GM21737 (cell line): ENCODE measurements at regions not wholly inside any gene's neighbourhood (a gene's known extent, or its start where the extent isn't known, plus 50 kb on each side); places are given as distances from the start of the nearest gene placed in this dataset.

Experiments used
- ATAC-seq: cut with Tn5 transposase; IDR thresholded peaks from one replicate; pipeline ENCODE4 v1.9.1; 2021; ENCODE audit warnings: mild to moderate bottlenecking, moderate library complexity; ENCODE audit not compliant: unreplicated experiment

DNA sequence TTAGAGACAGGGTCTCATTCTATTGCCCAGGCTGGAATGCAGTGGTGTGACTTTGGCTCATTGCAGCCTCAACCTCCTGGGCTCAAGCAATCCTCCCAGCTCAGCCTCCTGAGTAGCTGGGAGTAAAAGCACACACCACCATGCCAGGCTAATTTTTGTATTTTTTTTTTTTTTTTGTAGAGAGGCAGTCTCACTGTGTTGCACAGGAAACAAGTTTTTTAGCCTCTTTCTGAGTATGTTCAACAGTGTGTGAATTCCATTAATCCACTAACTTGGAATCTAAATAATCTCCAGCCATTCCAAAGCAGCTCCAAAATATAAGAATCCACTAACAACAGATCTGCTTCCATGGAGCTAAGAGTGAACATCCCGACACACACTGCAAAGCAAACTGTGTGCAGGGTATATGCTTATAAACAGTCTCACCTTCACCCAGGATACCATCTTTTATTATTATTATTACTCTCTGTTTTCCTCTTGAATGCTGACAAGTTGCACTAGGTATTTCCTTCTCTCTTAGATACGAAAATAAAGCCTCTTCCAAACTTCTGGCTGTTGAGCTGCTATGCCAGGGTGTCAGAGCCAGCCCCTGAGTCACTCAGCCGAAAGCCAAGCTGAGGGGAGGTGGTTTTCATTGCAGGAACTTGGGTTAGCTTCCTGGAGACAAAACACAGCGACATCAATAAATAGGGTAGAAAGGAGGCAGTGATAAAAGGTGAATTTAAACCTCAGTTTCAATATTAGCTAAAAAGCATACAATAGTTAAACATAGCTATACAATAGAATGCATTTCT, 264.9 kb downstream of the HIVEP2 start:
- ATAC-seq = no peak

- no peak for ATAC-seq
These were observed 263.9 kb downstream of the HIVEP2 start for GRCh38 chr6:142681099-142681498.

- no peak for ATAC-seq
These were observed 262.0 kb downstream of the HIVEP2 start for GRCh38 chr6:142682985-142683384.

DNA sequence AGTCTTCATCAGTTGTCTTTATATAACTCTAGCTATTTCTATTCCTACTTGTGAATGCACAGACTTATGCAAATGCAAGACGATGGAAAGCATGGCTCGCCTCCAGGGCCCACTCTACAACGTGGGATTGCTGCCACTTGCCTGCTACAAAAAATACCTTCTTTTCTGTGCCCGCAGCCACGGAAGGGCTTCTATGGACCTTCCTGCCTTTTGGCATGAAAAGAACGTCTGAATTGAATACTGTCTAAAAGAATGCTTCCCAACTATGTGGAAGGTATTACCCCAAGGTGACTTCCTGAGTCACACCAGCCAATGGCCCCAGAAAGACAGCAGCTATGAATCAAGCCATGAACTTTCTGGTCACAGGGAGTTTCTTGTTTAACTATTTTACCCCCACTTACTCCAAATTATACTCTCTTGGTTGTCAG, 261.2 kb downstream of the HIVEP2 start:
- ATAC-seq = no peak

- ATAC-seq = no peak
These were observed 260.6 kb downstream of the HIVEP2 start for GRCh38 chr6:142684371-142684770.

DNA sequence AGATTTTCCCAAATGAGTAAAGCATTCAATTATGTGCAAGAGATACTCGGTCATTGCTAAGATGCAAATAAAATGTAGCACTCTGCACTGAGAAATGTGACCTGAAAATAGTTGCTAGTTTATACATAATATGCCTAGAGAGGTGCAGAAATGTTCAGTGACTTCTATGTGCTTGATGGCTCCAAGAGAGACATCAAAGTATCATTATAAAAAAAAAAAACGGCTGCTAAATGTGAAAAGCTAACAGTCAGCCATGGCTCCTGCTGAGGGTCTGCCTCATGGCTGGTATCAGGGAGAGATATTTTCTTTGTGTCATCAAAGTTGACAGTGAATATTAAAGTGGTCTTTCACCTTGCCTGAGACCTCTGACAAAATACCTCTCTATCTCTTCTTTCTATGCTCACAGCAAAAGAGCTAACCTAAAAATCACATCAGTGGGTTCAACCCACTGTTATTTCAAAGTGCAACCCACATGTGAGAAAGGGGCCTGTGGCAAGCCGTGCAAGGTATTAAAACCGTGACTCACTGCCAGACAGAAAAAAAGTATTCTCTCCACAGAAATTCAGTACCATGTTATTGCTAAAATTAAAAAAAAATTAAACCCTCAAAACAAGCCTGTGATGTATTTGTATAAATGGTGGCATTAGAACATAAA, 259.0 kb downstream of the HIVEP2 start:
- no peak for ATAC-seq

DNA sequence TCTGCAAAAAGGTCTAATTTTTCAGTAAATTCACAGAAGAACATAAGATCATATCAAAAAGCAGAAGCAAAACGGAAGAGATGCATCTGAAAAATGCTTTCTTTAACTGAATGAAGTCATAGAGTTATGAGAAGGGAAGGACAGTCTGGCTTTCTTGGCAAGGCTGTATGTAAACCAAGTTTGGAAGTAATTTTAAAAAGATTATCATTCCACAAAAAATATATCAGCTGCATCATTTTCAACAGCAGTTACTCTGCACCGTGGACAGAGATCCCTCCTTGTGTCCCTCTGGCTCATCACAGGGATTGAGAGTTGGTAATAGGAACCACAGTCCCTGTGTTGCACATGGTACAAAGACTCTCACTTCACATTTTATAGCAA, 258.5 kb downstream of the HIVEP2 start:
- ATAC-seq = no peak

DNA sequence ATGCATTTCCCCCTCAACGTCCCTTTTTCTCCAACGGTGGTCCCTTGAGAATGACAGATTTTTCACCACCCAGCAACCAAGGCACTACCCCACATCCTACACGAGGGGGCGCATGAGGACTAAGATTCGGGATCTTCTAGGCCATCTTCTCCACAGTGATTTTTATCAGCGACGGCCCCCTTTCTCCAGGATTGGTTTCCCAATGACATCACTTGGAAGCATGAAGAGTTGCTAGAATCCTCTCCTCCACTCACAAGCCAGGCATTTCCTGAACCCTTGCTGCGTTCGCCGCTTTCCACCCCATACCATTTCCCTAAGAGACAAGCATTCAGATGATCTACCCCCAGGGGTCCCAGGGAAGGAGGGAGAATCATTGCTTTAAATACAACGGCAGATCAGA, 252.0 kb downstream of the HIVEP2 start:
- peak; percentile 80 for ATAC-seq

GRCh38 chr6:142693441-142693840, 251.5 kb downstream of the HIVEP2 start:
- ATAC-seq = no peak

- no peak for ATAC-seq
These were observed 250.9 kb downstream of the HIVEP2 start for GRCh38 chr6:142694054-142694453.

DNA sequence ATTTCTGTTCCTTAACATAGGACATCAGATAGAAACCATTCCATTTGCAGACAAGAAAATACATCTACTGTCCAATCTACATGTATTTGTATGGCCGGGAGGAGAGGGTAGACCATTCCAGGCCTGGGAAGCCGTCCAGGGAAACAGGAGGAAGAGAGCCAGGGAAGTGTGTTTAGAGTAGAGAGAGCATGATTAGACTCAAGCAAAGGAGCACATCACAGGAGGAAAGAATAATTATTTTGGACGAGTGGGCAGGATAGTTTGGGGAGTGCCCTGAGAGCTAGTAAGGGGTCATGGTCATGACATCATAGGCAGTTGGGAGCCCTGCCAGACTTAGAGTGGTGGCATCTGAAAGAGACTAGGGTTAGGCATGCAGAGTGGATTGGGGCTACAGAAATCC, 250.0 kb downstream of the HIVEP2 start:
- ATAC-seq = no peak

GRCh38 chr6:142696123-142697000, 248.6 kb downstream of the HIVEP2 start:
- ATAC-seq = no peak

- ATAC-seq = no peak
These were observed 248.0 kb downstream of the HIVEP2 start for GRCh38 chr6:142697001-142697335.

- no peak for ATAC-seq
These were observed 247.1 kb downstream of the HIVEP2 start for GRCh38 chr6:142697922-142698321.

GRCh38 chr6:142698751-142699150, 246.2 kb downstream of the HIVEP2 start:
- ATAC-seq = no peak

DNA sequence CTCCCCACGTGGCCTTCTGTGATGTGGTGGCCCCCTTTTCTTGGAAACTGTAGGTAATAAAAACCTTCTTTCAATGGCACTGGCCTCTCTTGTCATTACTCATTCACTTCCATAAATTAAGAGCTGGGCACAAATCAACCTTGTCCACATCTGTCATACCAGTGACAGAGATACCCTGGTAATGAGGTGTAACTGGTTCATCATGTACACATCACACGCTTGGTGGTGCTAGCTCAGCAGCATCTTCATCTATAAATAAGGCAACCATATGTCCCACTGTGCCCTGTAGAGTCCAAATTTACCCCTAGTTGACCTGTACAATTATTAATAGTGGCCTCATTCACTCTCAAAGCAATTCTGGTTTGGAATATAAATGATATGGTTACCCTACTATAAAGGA, 245.6 kb downstream of the HIVEP2 start:
- no peak for ATAC-seq

DNA sequence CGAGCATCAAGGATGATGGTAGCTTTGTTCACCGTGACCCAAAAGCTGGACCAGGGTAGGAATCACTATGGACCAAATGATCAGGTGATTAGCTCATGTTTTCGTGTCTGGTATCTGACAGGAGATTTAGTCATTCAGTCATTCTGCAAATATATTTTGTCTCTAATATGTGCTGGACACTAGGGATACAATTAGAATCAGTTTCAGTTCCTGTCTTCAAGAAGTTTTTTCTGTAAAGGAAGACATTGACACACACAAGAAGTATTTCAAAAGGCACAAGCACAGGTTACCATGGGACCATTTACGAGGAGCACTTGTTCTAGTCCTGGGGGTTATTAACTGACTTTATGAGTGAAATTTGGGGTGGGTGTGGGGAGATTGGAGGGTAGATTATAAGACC, 244.9 kb downstream of the HIVEP2 start:
- ATAC-seq = no peak

- ATAC-seq = no peak
These were observed 244.2 kb downstream of the HIVEP2 start for GRCh38 chr6:142700671-142701312.
